Peyer's patch (tissue), 4 donors: ENCODE measurements at regions not wholly inside any gene's neighbourhood (a gene's known extent, or its start where the extent isn't known, plus 50 kb on each side); places are given as distances from the start of the nearest gene placed in this dataset.

Experiments
- POLR2A ChIP-seq, 2 donors: fragments of 450-650 bp; IDR thresholded peaks; one replicate each; pipeline ENCODE4 v1.5.1; 2017; ENCODE audit warnings: antibody characterized with exemption in 2 of 2, mild to moderate bottlenecking in 2 of 2, moderate library complexity in 2 of 2
- TF ChIP-seq, protein P1 (sequence below), 6 experiments: fragments of 450-650 bp in 4 of 6; fragments of 200-600 bp in 2 of 6; sonication (generic) in 1 of 6; IDR thresholded peaks; one replicate each; pipeline ENCODE4 v1.5.1; 2017 to 2019; ENCODE audit warnings: antibody characterized with exemption in 6 of 6, mild to moderate bottlenecking in 3 of 6, moderate library complexity in 1 of 6

GRCh38 chr4:112847781-112848180 lies 201.7 kb upstream of the ANK2 start:
- TF ChIP-seq, protein P1, sequence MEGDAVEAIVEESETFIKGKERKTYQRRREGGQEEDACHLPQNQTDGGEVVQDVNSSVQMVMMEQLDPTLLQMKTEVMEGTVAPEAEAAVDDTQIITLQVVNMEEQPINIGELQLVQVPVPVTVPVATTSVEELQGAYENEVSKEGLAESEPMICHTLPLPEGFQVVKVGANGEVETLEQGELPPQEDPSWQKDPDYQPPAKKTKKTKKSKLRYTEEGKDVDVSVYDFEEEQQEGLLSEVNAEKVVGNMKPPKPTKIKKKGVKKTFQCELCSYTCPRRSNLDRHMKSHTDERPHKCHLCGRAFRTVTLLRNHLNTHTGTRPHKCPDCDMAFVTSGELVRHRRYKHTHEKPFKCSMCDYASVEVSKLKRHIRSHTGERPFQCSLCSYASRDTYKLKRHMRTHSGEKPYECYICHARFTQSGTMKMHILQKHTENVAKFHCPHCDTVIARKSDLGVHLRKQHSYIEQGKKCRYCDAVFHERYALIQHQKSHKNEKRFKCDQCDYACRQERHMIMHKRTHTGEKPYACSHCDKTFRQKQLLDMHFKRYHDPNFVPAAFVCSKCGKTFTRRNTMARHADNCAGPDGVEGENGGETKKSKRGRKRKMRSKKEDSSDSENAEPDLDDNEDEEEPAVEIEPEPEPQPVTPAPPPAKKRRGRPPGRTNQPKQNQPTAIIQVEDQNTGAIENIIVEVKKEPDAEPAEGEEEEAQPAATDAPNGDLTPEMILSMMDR (IDR thresholded peaks at IDR 0.05), result no peak
- no peak for TF ChIP-seq POLR2A (IDR thresholded peaks at IDR 0.05)
